ENCODE measurements at regions not wholly inside any gene's neighbourhood (a gene's known extent, or its start where the extent isn't known, plus 50 kb on each side); places are given as distances from the start of the nearest gene placed in this dataset.

DNA sequence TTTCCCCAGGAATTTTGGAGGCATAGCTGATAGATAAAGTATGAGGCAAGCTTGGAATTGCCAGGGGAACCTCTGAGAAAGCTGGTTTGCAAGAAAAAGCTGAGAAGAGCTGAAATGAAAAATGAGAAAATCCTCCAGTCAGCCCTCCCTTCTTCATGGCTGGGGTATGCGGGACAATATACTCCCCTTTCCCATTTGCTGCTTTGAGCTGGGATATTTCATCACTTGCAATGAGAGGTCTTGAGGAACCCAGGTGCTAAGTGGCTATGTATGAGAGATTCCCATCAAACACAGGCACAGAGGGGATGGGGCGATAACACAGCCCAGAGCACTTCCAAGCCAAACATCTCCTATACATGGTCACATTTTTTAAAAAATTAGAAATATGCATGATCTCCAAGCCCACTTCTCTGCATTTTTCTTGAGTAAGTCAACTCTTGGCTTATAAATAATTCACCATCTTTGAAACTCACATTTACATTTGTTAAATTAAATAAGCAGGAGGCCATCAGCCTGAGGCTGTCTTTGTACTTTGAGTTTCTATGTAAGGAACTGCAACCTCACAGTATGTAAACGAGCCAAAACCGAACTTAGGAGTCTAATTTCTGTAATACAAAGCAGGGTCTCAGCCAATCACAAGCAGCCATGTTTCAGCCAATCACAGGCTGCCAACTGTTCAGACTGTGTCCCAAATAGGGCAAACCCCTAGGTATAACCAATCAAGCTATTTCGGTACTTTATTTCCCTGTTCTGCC, 983.6 kb upstream of the NR2F2 start (continued):
- TF ChIP-seq CHD7 (IDR thresholded peaks at IDR 0.05; ENCODE audit: insufficient replicate concordance, low read length) = no peak
- no peak for TF ChIP-seq GTF2F1 (IDR thresholded peaks at IDR 0.05; ENCODE audit: borderline replicate concordance, low read depth, low read length)

Measured in H1 (cell line).